ENCODE measurements at regions not wholly inside any gene's neighbourhood (a gene's known extent, or its start where the extent isn't known, plus 50 kb on each side); places are given as distances from the start of the nearest gene placed in this dataset.

DNA sequence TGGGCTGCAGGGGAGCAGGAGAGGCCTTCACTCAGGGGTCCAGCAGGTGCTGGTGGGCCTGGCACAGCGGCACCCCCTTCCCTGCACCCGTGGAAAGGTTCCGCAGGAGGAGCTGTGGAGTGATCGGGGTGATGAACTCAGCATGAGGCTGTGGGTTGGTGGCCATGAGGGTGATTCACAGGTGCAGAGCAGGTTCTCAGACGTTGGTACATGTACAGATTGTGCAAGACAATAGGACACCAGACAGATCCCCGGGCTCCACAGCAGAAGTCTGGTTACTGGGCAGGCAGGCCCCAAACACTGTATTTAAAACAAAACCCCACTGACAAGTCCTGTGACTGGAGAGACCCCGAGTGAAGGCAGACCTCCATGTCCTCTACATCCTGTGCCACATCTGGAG lies 151.6 kb upstream of the CDH4 start:
- TF ChIP-seq, protein P1, sequence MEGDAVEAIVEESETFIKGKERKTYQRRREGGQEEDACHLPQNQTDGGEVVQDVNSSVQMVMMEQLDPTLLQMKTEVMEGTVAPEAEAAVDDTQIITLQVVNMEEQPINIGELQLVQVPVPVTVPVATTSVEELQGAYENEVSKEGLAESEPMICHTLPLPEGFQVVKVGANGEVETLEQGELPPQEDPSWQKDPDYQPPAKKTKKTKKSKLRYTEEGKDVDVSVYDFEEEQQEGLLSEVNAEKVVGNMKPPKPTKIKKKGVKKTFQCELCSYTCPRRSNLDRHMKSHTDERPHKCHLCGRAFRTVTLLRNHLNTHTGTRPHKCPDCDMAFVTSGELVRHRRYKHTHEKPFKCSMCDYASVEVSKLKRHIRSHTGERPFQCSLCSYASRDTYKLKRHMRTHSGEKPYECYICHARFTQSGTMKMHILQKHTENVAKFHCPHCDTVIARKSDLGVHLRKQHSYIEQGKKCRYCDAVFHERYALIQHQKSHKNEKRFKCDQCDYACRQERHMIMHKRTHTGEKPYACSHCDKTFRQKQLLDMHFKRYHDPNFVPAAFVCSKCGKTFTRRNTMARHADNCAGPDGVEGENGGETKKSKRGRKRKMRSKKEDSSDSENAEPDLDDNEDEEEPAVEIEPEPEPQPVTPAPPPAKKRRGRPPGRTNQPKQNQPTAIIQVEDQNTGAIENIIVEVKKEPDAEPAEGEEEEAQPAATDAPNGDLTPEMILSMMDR (IDR thresholded peaks at IDR 0.05): no peak
- TF ChIP-seq POLR2AphosphoS5 (IDR thresholded peaks at IDR 0.05; ENCODE audit: low read depth, low read length): no peak

Data from Panc1 (cell line).